ENCODE measurements at regions not wholly inside any gene's neighbourhood (a gene's known extent, or its start where the extent isn't known, plus 50 kb on each side); places are given as distances from the start of the nearest gene placed in this dataset.
"Not testable (repeated sequence)": the region's sequence is repeated elsewhere in the genome, so short reads cannot be mapped to it uniquely, and the experiment has no call there.

DNA sequence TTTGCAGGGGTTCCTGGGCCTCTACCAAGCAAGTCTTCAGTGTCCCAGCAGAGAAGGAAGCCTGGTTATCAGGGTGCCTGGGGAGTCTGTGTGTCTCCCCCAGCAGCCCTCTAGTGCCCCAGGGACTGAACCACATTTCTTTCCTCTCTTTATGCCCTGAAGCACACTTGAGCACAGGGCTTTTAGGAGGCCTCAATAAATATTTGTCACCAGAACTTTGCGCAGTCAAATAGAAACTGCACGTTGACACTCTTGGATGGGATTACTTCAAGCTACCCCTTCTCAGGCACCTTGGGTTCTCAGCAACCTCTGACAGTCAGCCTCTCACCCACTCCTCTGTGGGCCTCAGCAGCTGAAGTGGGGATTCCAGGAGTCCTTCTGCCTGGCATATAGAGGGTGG is 226.6 kb upstream of the HES1 start:
- DNase-seq: no peak

DNA sequence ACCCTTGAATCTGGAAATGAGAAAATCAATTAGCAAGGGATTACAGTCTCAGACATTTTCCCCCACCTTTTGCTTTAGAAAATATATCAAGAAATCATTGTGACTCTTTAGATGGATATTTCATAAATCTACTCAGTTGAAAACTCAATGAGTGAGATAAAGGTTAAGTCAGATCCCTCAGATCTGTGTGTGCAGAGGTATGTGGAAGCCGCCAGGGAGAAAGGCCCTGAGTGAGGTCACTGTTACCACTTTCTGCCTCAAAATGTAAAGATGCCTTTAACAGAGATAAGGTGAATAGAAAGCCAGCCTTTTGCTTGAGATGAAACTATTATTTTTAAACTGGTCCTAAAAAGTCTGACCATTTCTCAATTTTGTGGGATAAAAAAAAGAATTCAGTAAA is 225.6 kb upstream of the HES1 start:
- DNase-seq: no peak

DNA sequence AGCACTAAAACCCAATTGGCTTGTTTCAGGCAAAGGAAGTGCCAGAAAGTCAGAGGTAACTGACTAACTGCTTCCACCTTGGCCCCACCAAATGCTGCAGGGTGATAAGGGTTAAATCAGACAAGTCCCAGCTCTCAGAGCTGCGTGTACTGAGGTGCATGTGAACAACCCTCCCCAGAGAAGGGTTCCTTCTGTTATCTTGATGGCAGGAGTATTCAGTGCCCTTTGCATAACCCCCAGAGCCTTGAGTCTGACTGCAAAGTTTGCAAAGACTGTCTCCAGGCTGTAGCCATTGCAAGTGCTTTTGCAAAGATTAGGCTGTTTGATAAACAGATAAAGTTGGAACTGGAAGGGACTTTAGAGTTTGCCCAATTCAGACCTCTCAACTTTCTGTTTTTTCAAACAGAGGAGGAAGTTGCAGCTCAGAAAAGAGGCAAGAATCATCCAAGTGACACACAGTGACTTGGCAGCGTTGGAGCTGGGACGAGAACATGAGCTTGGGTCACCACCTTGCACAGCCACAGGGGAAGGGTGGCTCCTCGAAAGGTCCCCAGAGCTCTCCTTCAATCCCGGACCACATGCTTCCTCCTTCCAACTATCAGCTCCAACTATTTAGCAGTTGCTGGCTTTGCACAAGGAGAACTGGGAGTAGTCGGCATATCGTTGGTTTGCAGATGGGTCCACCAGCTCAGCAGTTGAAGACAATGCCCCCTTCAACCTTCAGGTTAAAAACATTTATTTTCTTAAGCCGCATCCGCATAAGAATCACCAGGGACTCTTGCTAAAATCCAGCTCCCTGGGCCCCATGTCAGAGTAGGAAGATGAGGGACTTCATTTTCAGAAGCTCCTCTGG is 224.8 kb upstream of the HES1 start:
- DNase-seq: no peak

DNA sequence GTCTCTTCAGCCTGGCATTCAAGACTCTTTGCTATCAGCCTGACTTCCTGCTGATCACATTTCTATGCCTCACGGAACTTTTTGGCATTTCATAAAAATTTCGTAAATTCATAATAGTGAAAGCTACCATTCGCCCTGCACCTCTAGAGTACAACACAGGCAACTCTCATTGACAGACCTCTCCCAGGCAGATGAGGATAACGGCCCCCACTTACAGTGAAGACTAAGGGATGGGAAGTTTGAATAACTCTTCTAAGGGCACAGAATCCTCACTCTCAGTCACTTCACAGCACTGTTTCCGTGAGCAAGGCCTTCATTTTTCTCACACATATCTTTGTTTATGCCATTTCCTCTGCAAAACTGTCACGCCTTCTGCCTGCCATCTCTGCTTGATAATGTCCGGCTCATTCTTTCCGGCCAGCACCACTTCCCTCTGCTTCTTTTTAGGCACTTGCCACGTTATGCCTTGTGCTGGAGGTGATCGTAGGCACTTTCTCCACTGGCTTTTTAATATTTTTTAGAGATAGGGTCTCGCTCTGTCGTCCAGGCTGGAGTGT is 224.1 kb upstream of the HES1 start:
- DNase-seq: no peak

DNA sequence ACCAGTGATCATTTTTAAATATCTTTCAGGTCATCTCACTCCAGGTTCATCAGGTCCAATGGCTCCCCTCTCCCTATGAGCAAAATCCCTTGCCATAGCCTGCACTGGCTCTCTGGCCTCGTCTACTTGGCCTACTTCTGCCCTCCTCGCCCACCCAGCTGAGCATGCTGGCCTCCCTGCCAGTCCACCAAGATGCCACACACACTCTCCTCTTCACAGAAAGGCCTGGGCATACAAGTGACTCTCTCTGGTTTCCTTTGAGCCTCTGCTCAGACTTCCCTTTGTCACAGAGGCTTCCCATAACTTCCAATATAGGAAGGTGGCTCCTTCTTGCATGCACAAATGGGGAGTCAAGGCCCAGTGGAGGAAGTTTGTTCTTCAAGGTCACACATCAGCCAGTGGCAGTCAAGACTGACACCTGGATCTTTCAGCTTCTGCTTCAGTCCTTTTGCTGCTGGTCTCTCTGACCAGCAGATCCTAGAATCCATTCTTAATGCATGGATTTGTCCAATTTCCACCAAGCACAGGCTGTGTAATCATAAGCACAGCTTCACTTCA is 223.2 kb upstream of the HES1 start:
- no peak for DNase-seq

DNA sequence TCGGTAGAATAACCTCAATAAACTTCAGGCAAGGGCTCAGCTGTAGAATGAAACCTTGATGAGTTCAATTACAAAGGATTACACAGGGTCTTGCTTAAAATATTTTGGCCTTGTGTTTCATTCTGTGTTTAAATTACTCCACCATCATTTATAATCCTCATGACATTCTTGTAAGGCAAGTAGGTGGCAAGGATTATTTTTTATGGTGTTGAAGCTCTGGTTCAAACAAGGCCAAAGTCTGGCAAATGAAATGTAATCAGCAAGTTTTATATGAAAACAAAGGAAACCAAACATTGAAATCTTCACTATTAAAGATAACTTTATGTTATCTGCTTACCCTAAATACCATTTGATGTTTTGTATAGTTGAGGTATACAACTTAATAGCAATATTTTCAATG is 221.3 kb upstream of the HES1 start:
- no peak for DNase-seq

DNA sequence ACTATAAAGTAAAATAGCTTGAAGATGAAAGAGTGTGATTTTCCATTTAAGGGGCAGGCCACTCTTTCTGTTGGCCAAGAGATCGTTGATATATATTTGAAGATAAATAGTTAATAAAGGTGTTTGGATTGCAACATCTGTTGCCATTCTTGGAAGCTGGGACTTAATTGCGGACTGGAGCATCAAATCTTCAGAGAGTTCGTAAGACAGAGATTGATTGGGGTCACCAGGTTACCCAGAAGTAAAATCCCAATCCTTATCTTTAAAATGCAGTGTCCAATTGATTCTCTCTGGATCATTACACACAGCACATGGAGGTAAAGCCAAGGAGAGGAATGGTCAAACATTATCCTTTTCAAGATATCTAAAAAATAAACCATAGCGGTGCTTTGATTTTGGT is 220.8 kb upstream of the HES1 start:
- no peak for DNase-seq

DNA sequence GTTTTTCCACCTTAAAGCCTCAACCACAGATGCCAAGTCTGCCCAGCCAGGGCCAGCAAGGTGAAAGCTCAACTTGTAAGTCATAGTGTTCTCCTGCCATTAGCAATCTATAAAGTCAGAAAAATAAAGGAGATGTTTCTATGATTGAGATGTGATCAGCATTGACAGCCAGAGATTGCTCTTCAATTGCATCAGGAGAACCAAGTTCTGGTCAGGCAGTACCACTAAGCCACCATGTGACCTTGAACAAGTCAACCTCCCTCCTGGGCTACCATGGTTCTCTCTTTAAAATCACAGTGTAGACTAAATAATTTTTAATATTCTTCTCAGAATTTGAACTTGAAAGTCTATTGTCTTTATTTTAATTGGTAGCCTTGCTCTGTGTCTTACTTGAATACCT is 220.3 kb upstream of the HES1 start:
- DNase-seq: no peak

DNA sequence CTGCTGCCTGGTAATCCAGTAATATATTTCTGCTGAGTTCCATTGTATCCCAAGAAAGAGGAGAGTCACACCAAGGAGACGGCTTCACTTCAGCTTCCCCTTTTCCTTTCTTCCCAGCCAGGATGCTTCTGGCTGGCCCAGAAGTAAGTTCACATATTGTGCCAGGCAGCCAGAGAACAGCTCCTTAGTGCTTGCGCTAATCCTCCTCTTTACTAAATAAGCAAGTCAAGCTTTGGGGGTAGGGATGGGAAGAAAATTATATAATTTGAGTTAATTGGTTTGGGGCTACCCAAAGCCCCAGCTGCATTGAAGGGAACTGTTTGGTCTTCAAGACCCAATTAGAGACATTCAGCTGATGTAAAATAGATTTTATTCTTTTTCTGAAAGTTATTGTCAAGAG is 218.8 kb upstream of the HES1 start:
- DNase-seq: no peak

DNA sequence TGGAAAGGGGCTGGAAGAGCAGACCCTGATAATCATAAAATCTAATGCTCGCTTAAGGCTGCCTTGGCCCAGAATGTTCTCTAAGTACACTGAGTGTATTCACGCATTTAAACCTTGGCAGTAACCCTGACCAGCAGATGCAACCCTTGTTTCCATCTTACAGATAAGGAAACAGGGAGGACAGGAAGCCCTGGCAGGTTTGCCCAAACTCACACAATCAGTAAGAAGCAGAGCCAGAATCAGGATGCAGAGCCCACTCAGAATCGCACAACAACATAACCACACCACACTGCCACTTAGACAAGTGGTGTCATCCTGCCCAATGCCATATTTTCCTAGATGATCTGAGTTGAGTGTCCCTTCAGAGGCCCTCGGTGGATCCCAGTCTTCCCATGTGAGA is 214.5 kb upstream of the HES1 start:
- DNase-seq: no peak

DNA sequence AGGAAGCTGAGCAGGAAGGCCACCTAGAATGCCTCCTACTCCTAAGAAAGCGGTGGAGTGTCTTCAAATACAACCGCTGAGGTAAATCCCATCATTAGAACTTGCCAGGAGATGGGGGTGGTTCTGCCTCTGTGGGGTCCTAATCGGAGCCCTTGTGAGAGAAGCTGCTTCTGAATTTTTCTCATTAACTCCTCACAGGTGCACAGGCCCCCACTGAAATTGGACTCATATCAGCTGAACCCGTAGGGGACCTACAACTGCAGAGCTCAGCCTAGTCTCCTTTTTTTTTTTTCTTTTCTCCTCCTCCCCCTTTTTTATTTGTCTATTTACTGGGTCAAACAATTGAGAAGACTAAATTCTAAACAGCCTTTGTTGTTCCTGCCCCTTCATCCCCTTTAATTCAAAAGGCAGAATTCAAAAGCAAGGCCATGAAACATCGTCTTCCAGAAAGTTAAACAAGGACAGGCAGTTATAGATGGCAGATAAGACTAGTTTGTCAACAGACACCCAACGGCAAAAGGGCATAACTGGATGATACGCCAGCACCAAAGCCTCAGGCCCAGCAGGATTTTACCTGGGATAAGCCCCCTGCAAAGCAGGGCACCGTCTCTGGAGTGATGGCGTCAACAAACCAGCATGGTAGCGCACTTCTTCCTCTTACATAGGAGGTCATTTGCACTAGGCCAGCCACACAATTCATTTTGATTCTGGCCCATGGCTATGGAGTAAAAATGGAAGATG is 213.7 kb upstream of the HES1 start:
- no peak for DNase-seq

DNA sequence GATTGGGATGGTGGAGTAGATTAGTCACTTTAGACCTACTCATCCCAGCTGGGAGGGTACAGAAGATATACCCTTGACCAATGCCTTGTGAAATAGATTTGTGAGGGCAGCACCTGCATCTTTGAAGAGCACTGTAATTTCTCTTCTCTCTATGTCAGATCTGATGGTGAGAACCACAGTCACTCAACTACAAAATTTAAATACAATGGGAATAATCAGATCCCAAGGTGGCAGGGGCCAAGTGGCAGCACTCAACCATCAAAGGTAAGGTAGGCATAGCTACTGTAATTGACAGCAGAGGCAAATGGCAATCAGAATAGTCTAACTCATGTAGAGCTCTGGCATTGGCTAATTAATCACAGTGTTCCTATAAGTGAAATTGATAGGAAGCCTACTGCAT is 212.0 kb upstream of the HES1 start:
- DNase-seq: not testable (repeated sequence)

DNA sequence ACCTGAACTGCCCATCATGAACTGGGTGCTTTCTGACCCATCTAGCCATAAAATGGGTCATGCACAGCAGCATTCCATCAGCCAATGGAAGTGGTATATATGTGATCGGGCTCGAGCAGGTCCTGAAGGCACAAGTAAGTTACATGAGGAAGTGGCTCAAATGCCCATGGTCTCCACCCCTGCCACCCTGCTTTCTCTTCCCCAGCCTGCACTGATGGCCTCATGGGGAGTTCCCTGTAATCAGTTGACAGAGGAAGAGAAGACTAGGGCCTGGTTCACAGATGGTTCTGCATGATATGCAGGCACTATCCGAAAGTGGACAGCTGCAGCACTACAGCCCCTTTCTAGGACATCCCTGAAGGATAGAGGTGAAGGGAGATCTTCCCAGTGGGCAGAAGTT is 209.9 kb upstream of the HES1 start:
- not testable (repeated sequence) for DNase-seq

DNA sequence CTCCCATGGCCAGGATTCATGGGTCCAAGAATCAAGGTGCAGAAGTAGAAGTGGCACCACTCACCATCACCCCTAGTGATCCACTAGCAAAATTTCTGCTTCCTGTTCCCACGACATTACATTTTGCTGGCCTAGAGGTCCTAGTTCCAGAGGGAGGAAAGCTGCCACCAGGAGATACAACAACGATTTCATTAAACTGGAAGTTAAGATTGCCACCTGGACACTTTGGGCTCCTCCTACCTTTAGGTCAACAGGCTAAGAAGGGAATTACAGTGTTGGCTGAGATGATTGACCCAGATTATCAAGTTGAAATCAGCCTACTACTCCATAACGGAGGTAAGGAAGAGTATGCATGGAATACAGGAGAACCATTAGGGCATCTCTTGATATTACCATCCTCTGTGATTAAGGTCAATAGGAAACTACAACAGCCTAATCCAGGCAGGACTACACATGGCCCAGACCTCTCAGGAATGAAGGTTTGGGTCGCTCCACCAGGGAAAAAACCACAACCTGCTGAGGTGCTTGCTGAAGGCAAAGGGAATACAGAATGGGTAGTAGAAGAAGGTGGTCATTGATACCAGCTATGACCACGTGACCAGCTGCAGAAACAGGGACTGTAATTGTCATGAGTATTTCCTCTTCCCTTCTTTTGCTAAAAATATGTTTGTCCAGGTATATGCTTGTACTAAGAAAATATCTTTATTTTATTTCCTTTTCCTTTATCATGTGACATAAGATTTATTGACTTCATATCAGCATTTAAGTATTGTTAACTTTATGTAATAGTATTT is 208.3 kb upstream of the HES1 start:
- not testable (repeated sequence) for DNase-seq

DNA sequence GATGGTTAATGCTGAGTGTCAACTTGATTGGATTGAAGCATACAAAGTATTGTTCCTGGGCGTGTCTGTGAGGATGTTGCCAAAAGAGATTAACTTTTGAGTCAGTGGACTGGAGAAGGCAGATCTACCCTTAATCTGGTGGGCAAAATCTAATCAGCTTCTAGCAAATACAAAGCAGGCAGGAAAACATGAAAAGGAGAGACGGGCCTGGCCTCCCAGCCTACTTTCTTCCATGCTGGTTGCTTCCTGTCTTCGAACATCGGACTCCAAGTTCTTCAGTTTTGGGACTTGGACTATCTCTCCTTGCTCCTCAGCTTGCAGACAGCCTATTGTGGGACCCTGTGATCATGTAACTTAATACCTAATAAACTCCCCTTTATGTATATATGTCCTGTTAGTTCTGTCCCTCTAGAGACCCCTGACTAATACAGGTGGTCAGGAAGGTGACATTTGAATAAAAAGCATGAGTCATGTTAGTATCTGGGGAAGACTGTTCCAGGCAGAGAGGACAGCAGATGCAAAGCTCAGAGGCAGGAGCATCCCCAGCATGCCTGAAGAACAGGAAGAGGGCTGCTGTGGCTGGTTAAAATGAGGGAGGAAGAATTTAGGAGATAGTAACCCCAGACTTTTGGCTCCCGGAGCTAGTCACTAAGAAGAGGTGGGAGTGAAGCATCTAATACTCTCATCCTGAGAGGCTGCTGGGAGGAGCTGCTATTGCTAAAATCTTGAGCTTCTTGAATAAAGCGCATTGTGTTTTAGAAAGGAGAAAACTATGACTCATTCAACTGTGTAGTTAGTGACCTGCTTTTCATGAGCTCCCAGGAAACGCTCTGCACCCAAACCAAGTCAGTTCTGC is 207.4 kb upstream of the HES1 start:
- no peak for DNase-seq

DNA sequence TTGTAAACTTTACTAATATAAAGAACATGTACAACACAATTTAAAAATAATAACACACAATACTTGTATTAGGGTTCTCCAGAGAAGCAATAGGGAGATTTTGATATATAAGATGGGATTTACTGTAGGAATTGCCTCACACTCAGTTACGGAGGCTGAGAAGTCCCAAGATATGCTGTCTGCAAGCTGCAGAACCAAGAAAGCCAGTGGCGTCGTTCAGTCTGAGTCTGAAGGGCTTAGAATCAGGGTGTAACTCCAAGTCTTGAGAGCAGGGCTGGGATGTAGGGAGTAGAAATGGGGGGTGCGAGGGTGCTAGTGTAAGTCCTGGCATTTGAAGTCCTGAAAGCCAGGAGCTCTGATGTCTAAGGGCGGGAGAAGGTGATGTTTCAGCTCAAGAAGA is 206.6 kb upstream of the HES1 start:
- no peak for DNase-seq

DNA sequence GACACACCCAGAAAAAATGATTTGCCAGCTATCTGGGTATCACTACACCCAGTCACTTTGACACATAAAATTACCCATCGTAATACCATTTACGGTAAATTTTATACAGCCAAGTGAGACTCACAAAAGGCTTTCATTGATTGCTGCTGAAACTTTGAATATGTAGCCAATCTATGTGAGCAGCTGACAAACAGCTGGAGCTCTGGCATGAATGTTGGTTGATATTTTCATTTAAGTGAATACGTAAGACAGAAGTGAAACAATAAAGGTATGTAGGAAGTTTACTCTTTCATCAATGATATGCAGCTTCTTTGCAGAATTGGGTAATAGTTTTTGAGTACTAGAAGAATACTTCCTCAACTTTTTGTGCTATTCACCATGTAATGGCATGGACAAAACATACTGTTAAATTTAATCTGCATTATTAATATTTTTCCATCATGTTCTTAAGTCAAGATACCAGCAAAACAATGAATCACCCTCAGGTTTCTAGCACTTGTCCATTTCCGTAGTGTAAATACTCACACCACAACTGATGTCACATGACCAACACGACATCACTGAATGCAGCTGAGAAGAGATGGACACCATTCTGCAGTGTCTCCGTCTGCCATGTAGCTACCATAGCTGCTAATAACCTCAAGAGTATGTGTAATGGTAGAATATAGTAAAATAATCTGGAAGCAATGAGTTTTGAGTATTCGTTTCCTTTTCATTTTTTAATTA is 205.9 kb upstream of the HES1 start:
- no peak for DNase-seq

DNA sequence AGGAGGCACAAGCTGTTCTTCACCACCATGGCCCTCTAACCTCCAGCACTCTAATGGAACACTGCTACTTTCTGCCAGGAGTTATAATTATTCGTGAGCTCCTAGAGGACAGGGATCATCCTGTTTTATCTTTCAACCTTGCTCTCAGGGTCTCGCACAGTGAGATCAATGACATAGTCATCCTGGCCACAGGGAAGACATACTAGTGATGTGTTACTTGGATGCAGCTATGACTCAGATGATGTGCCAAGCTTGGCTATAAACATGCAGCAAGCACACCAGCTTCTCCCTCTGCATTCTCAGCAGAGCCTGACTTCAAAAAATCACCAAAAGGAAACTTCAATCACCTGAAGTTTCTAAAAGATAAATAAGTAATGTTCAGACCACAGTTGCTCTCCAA is 203.8 kb upstream of the HES1 start:
- no peak for DNase-seq

DNA sequence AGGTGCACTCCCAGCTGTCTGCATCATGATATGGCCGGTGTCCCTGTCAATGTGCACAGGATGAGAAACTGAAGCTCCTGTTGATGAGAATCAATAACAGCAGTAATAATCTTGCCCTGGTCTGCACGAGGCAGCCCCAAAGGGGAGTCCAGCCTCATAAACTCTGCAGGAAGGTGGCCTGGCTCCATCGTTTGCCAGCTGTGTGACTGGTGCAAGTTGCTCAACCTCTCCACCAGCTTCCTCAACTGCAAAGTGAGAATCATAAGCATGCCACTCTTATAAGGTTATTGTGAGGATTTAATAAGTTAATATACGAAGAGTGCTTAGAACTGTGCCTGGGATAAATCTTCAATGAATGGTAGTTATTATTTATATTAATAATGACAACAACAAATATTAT is 203.4 kb upstream of the HES1 start:
- DNase-seq: no peak

DNA sequence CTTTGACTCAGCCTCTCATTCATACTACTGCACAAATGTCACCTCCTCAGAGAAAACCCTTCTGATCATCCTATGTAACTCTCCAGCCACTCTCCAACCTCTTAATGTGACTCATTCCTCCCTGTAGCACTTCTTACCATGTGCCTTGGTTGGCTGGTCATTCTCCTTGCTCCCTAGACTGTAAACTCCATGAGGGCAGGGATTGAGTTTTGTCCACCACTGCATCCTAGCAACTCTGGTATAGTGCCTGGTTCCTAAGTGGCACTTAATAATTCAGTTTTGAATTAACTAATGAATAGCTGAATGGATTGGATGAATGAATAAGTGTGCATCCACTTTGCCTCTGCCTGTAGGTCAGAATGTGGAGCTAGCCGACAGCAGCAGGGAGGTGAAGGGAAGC is 202.5 kb upstream of the HES1 start:
- no peak for DNase-seq

DNA sequence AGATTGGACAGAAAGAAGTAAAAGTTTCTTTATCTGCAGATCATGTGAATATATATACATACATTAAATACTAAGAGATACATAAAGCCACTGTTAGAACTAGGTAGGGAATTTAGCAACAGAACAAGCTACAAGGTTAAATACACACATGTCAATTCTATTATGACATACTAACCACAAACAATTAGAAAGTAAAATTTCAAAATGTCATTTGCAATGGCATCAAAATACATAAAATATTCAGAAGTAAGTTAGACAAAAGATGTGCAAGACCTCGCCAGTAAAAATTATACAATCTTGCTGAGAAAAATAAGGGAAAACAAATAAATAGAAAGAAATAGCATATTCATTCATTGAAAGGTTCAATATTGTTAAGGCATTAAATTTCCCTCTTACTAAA is 200.0 kb upstream of the HES1 start:
- DNase-seq: no peak
